ENCODE measurements at regions not wholly inside any gene's neighbourhood (a gene's known extent, or its start where the extent isn't known, plus 50 kb on each side); places are given as distances from the start of the nearest gene placed in this dataset.

DNA sequence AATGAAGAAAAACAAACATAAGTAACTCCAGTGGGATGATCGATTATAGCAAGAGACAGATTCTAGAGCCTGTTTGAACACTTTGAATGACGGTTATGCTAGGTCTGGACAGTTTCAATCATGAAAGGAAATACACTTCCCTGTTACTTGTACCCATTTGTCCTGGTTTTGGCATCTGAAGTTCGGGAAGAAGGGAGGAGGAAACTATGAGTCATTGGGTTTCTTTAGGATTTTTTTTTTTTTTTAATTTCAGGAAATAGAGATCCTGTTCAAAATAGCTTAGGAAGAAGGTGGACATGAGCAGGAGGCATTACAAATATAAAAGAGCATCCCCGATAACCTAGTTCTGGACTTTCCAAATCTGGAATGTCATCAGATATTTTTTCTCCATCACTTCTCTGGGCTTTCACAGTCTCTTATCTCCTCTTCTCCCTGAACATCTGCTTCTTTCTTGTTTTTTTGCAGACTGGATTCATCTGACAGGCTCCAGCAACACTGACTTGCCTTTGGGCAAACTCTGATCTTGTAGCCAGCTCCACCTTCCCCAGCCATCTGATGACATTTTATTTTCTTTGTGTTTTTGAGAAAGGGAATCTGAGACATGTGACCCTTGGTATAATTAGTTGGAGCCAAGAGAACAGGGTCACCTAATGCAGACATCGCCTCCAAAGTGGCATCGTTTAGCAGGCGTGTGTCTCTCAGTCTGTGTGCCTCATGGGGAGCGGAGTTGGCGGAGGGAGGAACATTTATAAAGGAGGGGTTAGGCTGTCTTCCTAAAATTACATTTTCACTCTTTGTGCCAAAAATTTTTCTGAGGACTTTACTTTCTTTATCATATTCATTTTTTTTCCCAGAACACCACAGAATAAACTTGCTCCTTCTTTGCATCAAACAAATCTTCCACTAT is 195.3 kb upstream of the EPHA4 start:
- no peak for TF ChIP-seq CTCF (IDR thresholded peaks at IDR 0.05)
- no peak overlapping the region for H3K4me3 ChIP-seq (ENCODE audit: low read depth in 1 of 2, low read length in 1 of 2)
- no peaks in the 10 kb centered on the region for H3K27me3 ChIP-seq
- no peaks in the 10 kb centered on the region for H3K36me3 ChIP-seq
- no peaks in the 10 kb centered on the region for H3K4me1 ChIP-seq (ENCODE audit: control insufficient read depth in 1 of 2, insufficient read depth in 1 of 2, low read depth in 1 of 2, low read length in 1 of 2)
- no peaks in the 10 kb centered on the region for H3K9me3 ChIP-seq
- H3K27ac ChIP-seq, result no peak overlapping the region

GRCh38 chr2:221762496-221762895 is 190.4 kb upstream of the EPHA4 start:
- H3K27me3 ChIP-seq, result no peaks in the 10 kb centered on the region
- no peaks in the 10 kb centered on the region for H3K36me3 ChIP-seq
- H3K9me3 ChIP-seq, result no peaks in the 10 kb centered on the region
- H3K27ac ChIP-seq, result no peak overlapping the region
- no peak for TF ChIP-seq CTCF (IDR thresholded peaks at IDR 0.05)
- H3K4me1 ChIP-seq (ENCODE audit: control insufficient read depth in 1 of 2, insufficient read depth in 1 of 2, low read depth in 1 of 2, low read length in 1 of 2), result no peaks in the 10 kb centered on the region
- no peak overlapping the region for H3K4me3 ChIP-seq (ENCODE audit: low read depth in 1 of 2, low read length in 1 of 2)

DNA sequence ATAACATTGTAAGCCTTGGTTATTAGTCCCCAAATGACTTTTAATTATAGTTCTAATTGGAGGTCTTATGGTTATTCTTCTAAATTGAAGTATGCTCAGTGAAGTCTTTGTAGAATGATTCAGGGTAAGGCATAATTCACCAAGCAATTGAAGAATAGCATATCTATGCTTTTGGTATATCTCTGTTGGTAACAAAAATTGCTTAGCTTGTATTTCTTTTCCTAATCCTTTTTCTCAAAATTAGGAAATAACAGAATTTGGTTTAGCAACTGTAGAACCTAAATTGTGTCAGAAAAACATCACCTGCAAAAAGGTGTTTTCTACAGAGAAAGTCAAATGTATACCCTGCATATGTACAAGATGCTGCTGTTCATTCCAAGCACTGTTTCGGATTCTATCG is 189.2 kb upstream of the EPHA4 start:
- no peaks in the 10 kb centered on the region for H3K4me1 ChIP-seq (ENCODE audit: control insufficient read depth in 1 of 2, insufficient read depth in 1 of 2, low read depth in 1 of 2, low read length in 1 of 2)
- no peaks in the 10 kb centered on the region for H3K36me3 ChIP-seq
- no peaks in the 10 kb centered on the region for H3K27me3 ChIP-seq
- no peak overlapping the region for H3K4me3 ChIP-seq (ENCODE audit: low read depth in 1 of 2, low read length in 1 of 2)
- H3K9me3 ChIP-seq, result no peaks in the 10 kb centered on the region
- no peak overlapping the region for H3K27ac ChIP-seq
- TF ChIP-seq CTCF (IDR thresholded peaks at IDR 0.05), result no peak

GRCh38 chr2:221758076-221758475 is 186.0 kb upstream of the EPHA4 start:
- TF ChIP-seq CTCF (IDR thresholded peaks at IDR 0.05), result no peak
- no peak overlapping the region for H3K27ac ChIP-seq
- no peak overlapping the region for H3K4me3 ChIP-seq (ENCODE audit: low read depth in 1 of 2, low read length in 1 of 2)
- H3K9me3 ChIP-seq, result no peaks in the 10 kb centered on the region
- H3K27me3 ChIP-seq, result no peaks in the 10 kb centered on the region
- no peaks in the 10 kb centered on the region for H3K4me1 ChIP-seq (ENCODE audit: control insufficient read depth in 1 of 2, insufficient read depth in 1 of 2, low read depth in 1 of 2, low read length in 1 of 2)
- no peaks in the 10 kb centered on the region for H3K36me3 ChIP-seq

DNA sequence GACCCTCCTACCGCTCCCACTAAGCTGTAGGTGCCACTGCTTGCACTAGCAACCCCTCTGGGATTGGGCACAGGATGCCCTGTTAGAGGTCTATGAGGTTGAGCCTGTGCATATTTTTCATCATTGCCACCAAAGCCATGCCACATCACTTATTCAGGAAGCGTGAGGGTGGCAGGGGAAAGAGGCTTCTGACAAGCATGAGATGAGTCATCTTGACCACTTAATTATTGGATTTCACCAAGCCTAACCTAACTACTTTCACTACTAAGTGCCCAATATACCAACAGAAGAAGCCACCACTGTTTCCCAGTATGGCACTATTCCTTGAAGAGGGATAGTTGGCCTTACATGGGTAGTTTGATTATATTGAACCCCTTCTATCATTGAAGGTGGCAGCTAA is 181.3 kb upstream of the EPHA4 start:
- Histone ChIP-seq H3K27ac (no peak overlapping the region), H3K36me3 (no peaks in the 10 kb centered on the region), H3K4me1 (ENCODE audit: control insufficient read depth in 1 of 2, insufficient read depth in 1 of 2, low read depth in 1 of 2, low read length in 1 of 2) (no peaks in the 10 kb centered on the region), H3K4me3 (ENCODE audit: low read depth in 1 of 2, low read length in 1 of 2) (no peak overlapping the region), H3K27me3 (no peaks in the 10 kb centered on the region), H3K9me3 (no peaks in the 10 kb centered on the region)
- TF ChIP-seq CTCF (IDR thresholded peaks at IDR 0.05), result no peak

All from neutrophil (primary cell).